HG02623 (cell line): ENCODE measurements at regions not wholly inside any gene's neighbourhood (a gene's known extent, or its start where the extent isn't known, plus 50 kb on each side); places are given as distances from the start of the nearest gene placed in this dataset.
A peak's percentile ranks its signal among the peaks of the same experiment; 100 is the strongest.

Experiments used
- ATAC-seq: cut with Tn5 transposase; IDR thresholded peaks from one replicate; pipeline ENCODE4 v1.9.1; 2021; ENCODE audit warnings: moderate library complexity; ENCODE audit not compliant: unreplicated experiment

DNA sequence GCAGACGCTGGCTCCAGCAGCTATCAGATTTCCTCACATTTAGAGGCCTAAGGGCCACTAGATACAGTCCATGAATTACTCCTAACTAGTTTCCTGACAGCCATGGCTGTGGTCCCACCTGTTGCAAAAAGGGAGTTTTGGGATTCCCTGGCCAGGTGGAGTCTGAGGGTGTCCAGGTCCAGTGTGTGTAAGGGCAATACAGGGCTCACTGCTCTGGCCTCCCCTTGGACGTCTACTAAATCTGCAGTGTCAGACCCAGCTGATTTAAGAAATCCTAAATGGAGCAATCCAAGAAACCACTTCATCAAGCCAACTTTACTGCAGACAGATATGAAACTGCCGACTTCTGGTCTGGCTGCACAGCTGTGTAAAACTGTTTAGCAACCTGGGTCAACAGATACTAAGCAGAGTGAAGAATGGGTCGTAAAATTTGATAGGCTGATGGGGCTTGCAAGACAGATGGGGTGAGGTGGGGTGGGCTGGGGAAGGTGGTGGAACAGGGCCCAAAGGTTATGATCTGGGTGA lies 116.4 kb downstream of the GADD45G start:
- no peak for ATAC-seq

- no peak for ATAC-seq
Measured at GRCh38 chr9:89721971-89722530, 117.2 kb downstream of the GADD45G start.

DNA sequence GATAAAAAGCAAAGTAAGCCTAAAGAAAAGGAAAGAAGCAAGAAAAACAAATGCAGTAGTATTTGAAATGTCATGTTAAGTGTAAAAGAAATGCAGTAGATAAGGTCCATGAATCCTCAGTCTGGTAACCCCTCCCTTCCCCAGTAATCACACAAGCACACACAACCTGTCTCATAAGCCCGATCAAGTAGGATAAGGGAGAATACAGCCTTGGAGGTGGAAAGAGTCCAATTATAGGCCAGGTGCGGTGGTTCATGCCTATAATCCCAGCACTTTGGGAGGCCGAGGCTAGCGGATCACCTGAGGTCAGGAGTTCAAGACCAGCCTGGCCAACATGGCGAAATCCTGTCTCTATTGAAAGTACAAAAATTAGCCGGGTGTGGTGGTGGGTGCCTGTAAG lies 117.9 kb downstream of the GADD45G start:
- no peak for ATAC-seq

DNA sequence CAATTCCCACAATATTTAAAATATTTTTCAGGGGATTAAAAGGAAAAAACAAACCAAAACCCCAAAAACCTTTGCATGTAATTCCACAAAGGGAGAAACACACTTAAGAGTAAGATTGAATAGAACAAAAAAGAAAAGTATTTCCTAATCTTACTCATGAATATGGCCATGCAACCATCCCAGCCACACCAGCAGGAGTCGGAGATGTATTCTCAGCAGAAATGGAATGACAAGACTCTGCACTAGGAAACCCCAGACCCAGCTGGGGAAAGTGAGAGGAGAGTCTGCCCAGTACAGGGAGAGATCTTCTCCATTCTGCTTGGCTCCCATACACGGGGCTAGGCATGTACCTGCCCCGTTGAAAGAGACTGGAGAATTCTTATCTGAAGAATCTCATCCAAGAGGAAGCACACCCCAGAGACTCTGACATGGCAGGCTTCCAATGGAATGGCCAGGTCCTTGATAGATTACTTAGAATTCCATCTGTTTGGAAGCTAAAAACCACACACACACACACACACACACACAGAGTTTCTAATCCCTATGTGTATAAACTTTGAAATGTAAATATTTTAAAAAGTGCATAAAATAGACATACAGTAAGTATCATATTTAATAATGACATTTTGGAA lies 118.8 kb downstream of the GADD45G start:
- ATAC-seq: no peak

- no peak for ATAC-seq
Measured at GRCh38 chr9:89724659-89725058, 119.8 kb downstream of the GADD45G start.

GRCh38 chr9:89725271-89725670 lies 120.5 kb downstream of the GADD45G start:
- no peak for ATAC-seq

GRCh38 chr9:89729954-89730530 lies 125.2 kb downstream of the GADD45G start:
- no peak for ATAC-seq

DNA sequence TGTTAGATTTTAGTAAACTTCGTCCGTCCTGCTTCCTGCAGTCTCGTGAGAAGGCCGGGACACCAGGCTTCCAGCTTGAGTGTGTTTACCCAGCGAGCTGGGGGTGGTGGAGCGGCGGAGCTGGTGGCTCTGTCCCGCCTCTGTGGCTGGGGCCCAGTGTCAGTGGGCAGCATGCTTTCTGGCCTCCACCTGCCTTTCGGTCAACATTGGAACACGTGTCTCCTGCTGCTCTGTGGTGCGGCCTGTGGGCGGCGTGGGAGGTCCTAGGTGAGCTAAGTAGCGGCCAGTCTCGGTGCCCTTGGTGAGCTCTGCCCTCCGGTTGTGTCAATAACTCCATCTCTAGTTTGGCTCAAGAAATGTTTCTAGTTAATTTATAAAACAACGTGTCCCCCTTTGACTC lies 125.9 kb downstream of the GADD45G start:
- ATAC-seq: no peak

DNA sequence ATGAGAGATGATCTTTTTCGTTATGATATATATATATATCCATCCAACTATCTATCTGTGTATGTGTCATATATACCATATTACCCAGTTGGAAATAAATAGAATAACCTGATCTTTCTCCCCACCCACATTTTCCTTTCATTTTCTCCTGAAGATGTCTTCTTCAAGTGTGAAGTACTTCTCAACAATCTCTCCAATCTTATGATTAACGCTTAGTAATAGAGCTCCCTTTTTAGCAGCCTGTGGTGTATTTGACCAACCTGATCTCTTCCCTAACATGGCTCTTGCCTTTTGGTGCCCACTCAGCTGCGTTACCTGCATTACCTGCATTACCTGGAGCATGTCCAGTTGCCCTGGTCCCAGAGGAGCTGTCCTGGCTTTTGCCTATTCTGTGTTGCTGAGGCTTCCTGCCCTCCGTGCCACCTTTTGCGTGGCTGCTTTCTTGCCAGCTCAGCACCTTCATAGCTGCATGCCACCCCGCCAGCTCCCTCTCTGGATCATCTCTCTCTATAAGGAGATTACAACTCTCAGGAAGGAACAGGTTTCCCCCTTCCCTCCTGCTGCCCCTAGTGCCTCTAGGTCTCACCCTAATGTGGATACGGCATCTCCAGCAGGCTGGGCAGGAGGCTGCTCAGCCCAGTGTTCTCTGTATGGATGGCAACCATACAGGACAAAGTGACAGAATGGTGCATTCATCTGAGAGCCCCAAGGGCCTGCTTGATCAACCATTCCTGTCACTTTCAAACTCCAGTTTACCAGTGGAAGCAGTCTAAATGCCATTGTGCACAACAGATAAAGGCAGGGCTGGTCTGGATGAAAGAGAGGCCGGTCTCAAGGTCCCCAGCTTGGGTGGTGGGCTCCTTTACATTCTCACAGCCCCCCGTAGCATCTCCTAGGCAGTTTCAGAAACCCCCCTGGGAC lies 126.7 kb downstream of the GADD45G start:
- no peak for ATAC-seq

GRCh38 chr9:89732295-89732938 lies 127.6 kb downstream of the GADD45G start:
- ATAC-seq: no peak

DNA sequence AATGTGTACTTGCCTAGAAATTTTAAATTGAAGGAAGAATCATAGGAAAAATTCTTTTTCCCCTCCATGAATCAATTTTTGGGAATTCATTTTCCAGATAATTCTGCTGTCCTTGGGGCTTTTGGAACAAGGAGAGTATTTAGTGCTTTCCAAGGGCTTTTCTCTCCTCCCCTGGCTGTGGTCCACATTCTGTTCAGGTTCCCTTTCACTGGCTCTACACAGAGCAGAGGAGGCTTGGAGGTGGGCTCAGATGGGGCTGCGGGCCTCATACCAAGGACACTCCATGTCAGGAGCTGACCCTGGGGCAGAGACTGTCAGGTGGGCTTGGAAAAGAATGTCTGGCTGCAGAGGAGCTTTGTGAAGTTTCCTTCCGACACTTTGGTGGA lies 128.1 kb downstream of the GADD45G start:
- ATAC-seq: no peak

DNA sequence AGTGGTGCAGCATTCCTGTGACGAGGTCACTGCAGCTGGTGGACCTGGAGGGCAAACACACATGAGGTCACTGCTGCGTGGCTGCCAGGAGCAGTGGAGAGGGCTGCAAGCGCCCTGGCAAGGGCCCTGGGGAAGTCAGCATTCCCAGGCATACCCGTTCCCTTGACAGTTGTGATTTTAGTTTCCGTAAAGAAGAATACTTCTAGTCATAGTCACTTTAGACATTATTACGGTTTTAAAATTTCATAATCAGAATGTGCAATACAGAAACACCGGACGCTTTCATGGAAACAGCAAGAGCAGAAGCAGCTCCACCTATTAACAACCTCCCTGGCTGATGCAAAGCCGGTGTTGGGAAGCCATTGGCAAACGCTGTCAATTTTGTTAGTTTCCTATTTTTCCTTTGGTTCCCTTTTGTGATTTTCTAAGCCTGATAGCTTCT lies 129.8 kb downstream of the GADD45G start:
- no peak for ATAC-seq

- no peak for ATAC-seq
Measured at GRCh38 chr9:89738137-89738932, 133.5 kb downstream of the GADD45G start.

DNA sequence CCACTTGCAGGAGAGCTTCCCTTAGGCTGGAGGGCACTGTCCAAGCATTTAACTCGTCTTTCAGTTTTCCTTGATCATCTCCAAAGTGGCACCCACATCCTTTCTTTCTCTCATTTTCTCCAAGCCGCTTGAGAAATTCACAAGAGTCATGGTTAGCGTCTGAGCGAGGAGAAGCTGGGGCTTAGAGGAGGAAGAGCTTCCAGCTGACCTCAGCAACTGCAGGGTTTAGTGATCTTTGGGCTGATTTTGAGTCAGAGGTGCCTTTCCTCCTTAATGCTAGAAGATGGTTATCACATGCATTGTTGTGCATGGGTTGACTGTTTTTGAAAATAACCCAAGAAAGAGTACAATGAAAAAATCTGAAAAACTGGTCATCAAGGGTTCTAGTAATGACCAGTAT lies 134.7 kb downstream of the GADD45G start:
- ATAC-seq: no peak

- ATAC-seq: no peak
Measured at GRCh38 chr9:89739916-89740315, 135.1 kb downstream of the GADD45G start.

DNA sequence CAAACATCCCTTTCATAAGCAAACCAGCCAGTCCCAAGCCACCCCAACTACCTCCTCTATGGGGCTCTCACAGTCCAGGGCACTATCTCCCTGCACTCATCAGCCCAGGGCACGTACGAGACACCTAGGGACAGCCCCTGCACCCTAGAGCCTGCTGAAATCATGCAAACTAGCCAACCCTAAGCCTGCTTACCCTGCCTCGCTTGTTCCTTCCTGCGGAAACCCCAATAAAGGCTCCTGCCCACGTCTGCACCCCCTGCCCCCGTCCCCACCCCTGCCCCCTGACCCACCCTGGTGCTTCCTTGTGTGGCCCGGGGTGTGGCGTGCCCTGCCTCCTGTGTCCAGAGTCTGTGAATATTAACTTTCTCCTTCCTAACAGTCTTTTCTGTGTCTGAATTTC lies 135.9 kb downstream of the GADD45G start:
- peak; percentile 43 for ATAC-seq

DNA sequence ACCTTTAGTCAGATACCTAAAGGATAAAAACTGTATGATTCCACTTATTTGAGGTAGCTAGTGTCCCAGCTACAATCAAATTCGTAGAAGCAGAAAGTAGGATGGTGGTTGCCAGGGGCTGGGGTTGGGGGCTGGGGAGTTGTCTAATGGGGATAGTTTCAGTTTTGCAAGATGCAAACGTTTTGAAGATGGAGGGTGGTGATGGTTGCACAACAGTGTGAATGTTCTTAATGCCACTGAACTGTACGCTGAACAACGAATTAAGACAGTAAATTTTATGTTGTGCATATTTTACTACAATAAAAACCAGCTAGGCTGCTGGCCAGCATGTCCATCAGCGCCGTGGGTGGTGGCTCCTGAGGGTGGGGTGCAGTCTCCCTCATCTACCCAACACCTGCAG lies 137.8 kb downstream of the GADD45G start:
- ATAC-seq: no peak

DNA sequence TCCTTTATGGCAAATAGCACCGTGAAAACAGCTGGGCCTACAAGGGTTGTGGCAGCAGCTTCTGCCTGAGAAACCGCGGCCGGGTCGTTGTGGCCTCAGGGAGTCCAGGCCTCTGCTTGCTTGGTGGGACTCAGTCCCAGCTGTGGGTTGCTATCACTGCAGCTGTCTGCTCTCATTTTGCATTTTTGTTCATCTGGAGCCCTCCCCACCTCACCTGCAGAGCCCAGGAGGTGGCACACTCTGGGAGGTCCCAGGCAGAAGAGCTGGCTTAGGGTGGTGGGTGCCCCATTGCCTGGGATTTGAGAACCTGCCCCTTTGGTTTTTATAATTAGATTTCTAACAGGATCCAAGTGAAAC lies 138.4 kb downstream of the GADD45G start:
- ATAC-seq: peak; percentile 65

- peak; percentile 37 for ATAC-seq
Measured at GRCh38 chr9:89743573-89744254, 138.9 kb downstream of the GADD45G start.

- ATAC-seq: no peak
Measured at GRCh38 chr9:89744255-89744648, 139.4 kb downstream of the GADD45G start.
